ENCODE measurements at regions not wholly inside any gene's neighbourhood (a gene's known extent, or its start where the extent isn't known, plus 50 kb on each side); places are given as distances from the start of the nearest gene placed in this dataset.
A peak's percentile ranks its signal among the peaks of the same experiment; 100 is the strongest.

DNA sequence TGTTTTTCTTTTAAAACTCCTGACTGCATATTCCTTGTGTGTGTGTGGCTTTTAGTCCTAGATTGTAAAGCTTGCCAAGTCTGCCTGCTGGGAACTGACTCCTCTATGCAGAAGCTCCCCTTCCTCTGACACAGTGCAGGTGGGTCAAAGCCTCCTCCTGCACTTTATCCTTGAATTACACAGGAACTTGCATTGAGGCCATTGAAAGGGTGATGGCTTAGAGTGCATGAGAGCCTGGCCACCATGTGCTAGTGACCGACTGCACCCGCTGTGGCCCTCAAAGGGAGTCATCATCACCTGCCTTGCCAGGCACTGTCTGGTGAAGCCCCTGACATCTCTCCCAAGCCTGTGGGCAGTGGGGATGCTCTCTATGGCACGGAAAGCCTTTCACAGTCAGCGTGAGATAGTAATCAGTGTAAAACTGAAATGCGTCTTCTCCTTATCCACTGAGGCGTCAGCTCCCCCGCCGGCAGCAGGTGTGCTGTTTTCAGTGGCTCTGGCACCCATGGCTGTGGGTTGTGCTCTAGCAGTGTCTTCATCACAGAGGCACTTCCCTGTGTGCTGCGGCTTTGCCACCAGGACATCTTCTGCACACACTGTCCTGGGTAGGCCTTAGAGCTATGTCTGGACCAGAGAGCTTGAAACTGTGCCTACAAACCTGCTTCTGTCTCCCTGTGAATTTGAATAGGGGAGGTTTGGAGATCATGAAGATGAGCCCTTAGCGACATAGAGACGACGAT, 87.9 kb downstream of the THBS2 start:
- TF ChIP-seq, protein P1, sequence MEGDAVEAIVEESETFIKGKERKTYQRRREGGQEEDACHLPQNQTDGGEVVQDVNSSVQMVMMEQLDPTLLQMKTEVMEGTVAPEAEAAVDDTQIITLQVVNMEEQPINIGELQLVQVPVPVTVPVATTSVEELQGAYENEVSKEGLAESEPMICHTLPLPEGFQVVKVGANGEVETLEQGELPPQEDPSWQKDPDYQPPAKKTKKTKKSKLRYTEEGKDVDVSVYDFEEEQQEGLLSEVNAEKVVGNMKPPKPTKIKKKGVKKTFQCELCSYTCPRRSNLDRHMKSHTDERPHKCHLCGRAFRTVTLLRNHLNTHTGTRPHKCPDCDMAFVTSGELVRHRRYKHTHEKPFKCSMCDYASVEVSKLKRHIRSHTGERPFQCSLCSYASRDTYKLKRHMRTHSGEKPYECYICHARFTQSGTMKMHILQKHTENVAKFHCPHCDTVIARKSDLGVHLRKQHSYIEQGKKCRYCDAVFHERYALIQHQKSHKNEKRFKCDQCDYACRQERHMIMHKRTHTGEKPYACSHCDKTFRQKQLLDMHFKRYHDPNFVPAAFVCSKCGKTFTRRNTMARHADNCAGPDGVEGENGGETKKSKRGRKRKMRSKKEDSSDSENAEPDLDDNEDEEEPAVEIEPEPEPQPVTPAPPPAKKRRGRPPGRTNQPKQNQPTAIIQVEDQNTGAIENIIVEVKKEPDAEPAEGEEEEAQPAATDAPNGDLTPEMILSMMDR (IDR thresholded peaks at IDR 0.05; ENCODE audit: insufficient read depth, low read length, missing control alignments) = no peak
- ChIA-PET CTCF (interaction anchor here (1.0 kb wide), 1 partner anchor 61 kb away, joined by 3 read pairs; no protein-coding TSS in a partner anchor), POLR2A (interaction anchor here (0.6 to 1.5 kb wide), 2 partner anchors 85 to 92 kb away, joined by 3 to 5 read pairs; no protein-coding TSS in a partner anchor)
- DNase-seq (ENCODE audit: low read depth, low spot score) = no peak
- H3K4me3 ChIP-seq (ENCODE audit: low read depth, low read length) = no peak overlapping the region

GRCh38 chr6:169164986-169165385, 88.7 kb downstream of the THBS2 start:
- POLR2A ChIA-PET = interaction anchor here (1.5 kb wide), 1 partner anchor 92 kb away, joined by 5 read pairs; no protein-coding TSS in a partner anchor
- no peak for DNase-seq (ENCODE audit: low read depth, low spot score)

GRCh38 chr6:169164451-169164850, 89.2 kb downstream of the THBS2 start:
- POLR2A ChIA-PET = interaction anchor here (1.0 kb wide), 1 partner anchor 91 kb away, joined by 3 read pairs; no protein-coding TSS in a partner anchor
- TF ChIP-seq, protein P1 (IDR thresholded peaks at IDR 0.05; ENCODE audit: insufficient read depth, low read length, missing control alignments) = no peak
- DNase-seq (ENCODE audit: low read depth, low spot score) = no peak
- H3K4me3 ChIP-seq (ENCODE audit: low read depth, low read length) = no peak overlapping the region
- CTCF ChIA-PET = interaction anchor here (1.1 to 1.4 kb wide), 2 partner anchors 68 to 207 kb away, joined by 3 read pairs; no protein-coding TSS in a partner anchor

More at GRCh38 chr6:169164986-169165385, 88.7 kb downstream of the THBS2 start:
- no peak overlapping the region for H3K4me3 ChIP-seq (ENCODE audit: low read depth, low read length)
- TF ChIP-seq, protein P1 (IDR thresholded peaks at IDR 0.05; ENCODE audit: insufficient read depth, low read length, missing control alignments) = no peak
- CTCF ChIA-PET = interaction anchor here (1.0 to 1.4 kb wide), 3 partner anchors 62 to 208 kb away, joined by 3 read pairs; no protein-coding TSS in a partner anchor

GRCh38 chr6:169163411-169163901, 90.2 kb downstream of the THBS2 start:
- TF ChIP-seq, protein P1 (IDR thresholded peaks at IDR 0.05; ENCODE audit: insufficient read depth, low read length, missing control alignments) = no peak
- H3K4me3 ChIP-seq (ENCODE audit: low read depth, low read length) = no peak overlapping the region
- no peak for DNase-seq (ENCODE audit: low read depth, low spot score)
- ChIA-PET CTCF (interaction anchor here (1.4 kb wide), 1 partner anchor 67 kb away, joined by 3 read pairs; no protein-coding TSS in a partner anchor), POLR2A (interaction anchor here (1.0 kb wide), 1 partner anchor 90 kb away, joined by 3 read pairs; no protein-coding TSS in a partner anchor)

- ChIA-PET CTCF (no interaction called here), POLR2A (no interaction called here)
- peak; percentile 71 for DNase-seq (ENCODE audit: low read depth, low spot score)
- no peak overlapping the region for H3K4me3 ChIP-seq (ENCODE audit: low read depth, low read length)
- TF ChIP-seq, protein P1 (IDR thresholded peaks at IDR 0.05; ENCODE audit: insufficient read depth, low read length, missing control alignments) = no peak
Measured at GRCh38 chr6:169162752-169163407, 90.8 kb downstream of the THBS2 start.

DNA sequence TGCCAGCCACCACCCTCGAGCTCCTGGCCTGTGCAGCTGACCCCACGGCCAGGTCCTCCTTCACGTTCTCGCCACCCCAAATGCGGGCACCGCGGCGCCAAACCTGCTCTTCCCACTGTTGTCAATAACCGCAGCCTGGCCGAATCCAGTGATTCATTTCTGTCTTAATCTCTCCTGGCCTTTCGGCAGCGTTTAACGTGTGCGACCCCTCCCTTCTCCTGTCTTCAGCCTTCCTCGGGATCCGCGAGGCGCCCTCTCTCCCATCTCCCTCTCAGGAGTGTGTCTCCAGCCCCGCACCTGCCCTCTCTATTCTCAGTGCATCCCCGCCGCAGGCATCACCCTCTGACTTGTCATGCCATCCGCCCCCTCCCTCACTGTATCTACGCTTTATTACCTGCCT, 91.4 kb downstream of the THBS2 start:
- ChIA-PET POLR2A (no interaction called here), CTCF (no interaction called here)
- DNase-seq (ENCODE audit: low read depth, low spot score) = no peak
- H3K4me3 ChIP-seq (ENCODE audit: low read depth, low read length) = no peak overlapping the region
- TF ChIP-seq, protein P1 (IDR thresholded peaks at IDR 0.05; ENCODE audit: insufficient read depth, low read length, missing control alignments) = no peak

All from AG04449 (cell line).